Lung (tissue), 11 donors: ENCODE measurements at regions not wholly inside any gene's neighbourhood (a gene's known extent, or its start where the extent isn't known, plus 50 kb on each side); places are given as distances from the start of the nearest gene placed in this dataset.

ENCODE experiments used
- ATAC-seq: fragments of 200-7000 bp; cut with Tn5 transposase; one replicate; pipeline ENCODE4 v1.9.1; 2020; ENCODE audit warnings: moderate number of reproducible peaks; ENCODE audit not compliant: insufficient read depth, low FRiP score
- DNase-seq, 3 donors: peaks; one replicate each; pipeline ENCODE4 v3.0.0-alpha.2; 2013 to 2017
- H3K27ac ChIP-seq, 2 donors: one replicate each; pipeline ENCODE4 v1.5.1; 2013; ENCODE audit warnings: mild to moderate bottlenecking in 2 of 2, moderate library complexity in 2 of 2, control low read depth in 1 of 2, inconsistent platforms in 1 of 2, low read depth in 1 of 2, low read length in 1 of 2
- H3K27me3 ChIP-seq, 3 donors: one replicate each; pipeline ENCODE4 v1.5.1; 2013; ENCODE audit warnings: low read length in 2 of 3; ENCODE audit not compliant: control insufficient read depth in 3 of 3, insufficient read depth in 3 of 3
- H3K36me3 ChIP-seq, 4 donors: one replicate each; pipeline ENCODE4 v1.5.1; 2013; ENCODE audit warnings: low read length in 4 of 4, mild to moderate bottlenecking in 1 of 4, moderate library complexity in 1 of 4; ENCODE audit not compliant: control insufficient read depth in 4 of 4, insufficient read depth in 4 of 4
- H3K4me1 ChIP-seq, 5 donors: one replicate each; pipeline ENCODE4 v1.5.1; 2013; ENCODE audit warnings: low read length in 5 of 5, mild to moderate bottlenecking in 2 of 5, moderate library complexity in 1 of 5; ENCODE audit not compliant: control insufficient read depth in 5 of 5, insufficient read depth in 5 of 5
- H3K4me3 ChIP-seq: one replicate; pipeline ENCODE4 v1.5.1; 2013; ENCODE audit warnings: mild to moderate bottlenecking, control low read depth, moderate library complexity
- H3K9ac ChIP-seq, 2 donors: one replicate each; pipeline ENCODE4 v1.5.1; 2013; ENCODE audit warnings: low read length in 2 of 2, control low read depth in 1 of 2; ENCODE audit not compliant: insufficient read depth in 1 of 2
- H3K9me3 ChIP-seq, 4 donors: one replicate each; pipeline ENCODE4 v1.5.1; 2013; ENCODE audit warnings: low read length in 3 of 4, mild to moderate bottlenecking in 1 of 4, moderate library complexity in 1 of 4; ENCODE audit not compliant: control insufficient read depth in 4 of 4, insufficient read depth in 3 of 4
- CTCF ChIP-seq: IDR thresholded peaks from 2 replicates; pipeline ENCODE4 v1.5.1; 2012; ENCODE audit warnings: mild to moderate bottlenecking; ENCODE audit errors: control extremely low read depth, extremely low read depth
- WGBS, 2 donors: extraction: QIAGEN DNeasy Blood & Tissue Kit; methylation state at CpG; one replicate each; pipeline ENCODE4 v1.1.7; 2013; 5-methylcytosine and 5-hydroxymethylcytosine counted together
- donor health status: control.
- donor health status: control.
- donor health status: Bipolar disorder and iron deficiency.
- donor health status: healthy.
- donor health status: DM: yes; HTN: yes; CAD: no.

- ATAC-seq = no peak
- Histone ChIP-seq H3K36me3 (no peaks in the 10 kb centered on the region), H3K27me3 (peaks cover 0 to 2% (median 0%) of the 10 kb centered on the region in 3 donors), H3K9me3 (no peaks in the 10 kb centered on the region), H3K4me3 (no peak overlapping the region), H3K27ac (no peak overlapping the region), H3K4me1 (peaks cover 0 to 29% (median 9%) of the 10 kb centered on the region in 5 donors), H3K9ac (no peak overlapping the region)
- WGBS, 2 donors = 70 to 74% methylated on average over 1 of the region's 1 CpG
- no peak for DNase-seq
- TF ChIP-seq CTCF = no peak
Measured at GRCh38 chr5:135122797-135123196, 88.8 kb upstream of the PITX1 start.

GRCh38 chr5:135120951-135121350 lies 86.9 kb upstream of the PITX1 start:
- no peak overlapping the region for H3K4me3 ChIP-seq
- ATAC-seq (no peak), DNase-seq (no peak)
- 90 to 94% methylated on average over 8 of the region's 8 CpGs for WGBS, 2 donors
- H3K27ac ChIP-seq = no peak overlapping the region
- H3K36me3 ChIP-seq = no peaks in the 10 kb centered on the region
- H3K27me3 ChIP-seq = peaks cover 0 to 2% (median 0%) of the 10 kb centered on the region in 3 donors
- H3K9me3 ChIP-seq = no peaks in the 10 kb centered on the region
- no peak for TF ChIP-seq CTCF
- peaks cover 0 to 23% (median 12%) of the 10 kb centered on the region in 5 donors for H3K4me1 ChIP-seq
- no peak overlapping the region for H3K9ac ChIP-seq

- H3K9me3 ChIP-seq = no peaks in the 10 kb centered on the region
- H3K27me3 ChIP-seq = peaks cover 0 to 2% (median 0%) of the 10 kb centered on the region in 3 donors
- H3K4me3 ChIP-seq = no peak overlapping the region
- DNase-seq (no peak), ATAC-seq (no peak)
- H3K27ac ChIP-seq = no peak overlapping the region
- H3K4me1 ChIP-seq = peaks cover 0 to 36% (median 16%) of the 10 kb centered on the region in 5 donors
- no peaks in the 10 kb centered on the region for H3K36me3 ChIP-seq
- 80 to 85% methylated on average over 6 of the region's 6 CpGs for WGBS, 2 donors
- H3K9ac ChIP-seq = no peak overlapping the region
- no peak for TF ChIP-seq CTCF
Measured at GRCh38 chr5:135119481-135119880, 85.5 kb upstream of the PITX1 start.

GRCh38 chr5:135117590-135117989 lies 83.6 kb upstream of the PITX1 start:
- TF ChIP-seq CTCF = no peak
- peaks cover 0 to 40% (median 10%) of the 10 kb centered on the region in 5 donors for H3K4me1 ChIP-seq
- no peaks in the 10 kb centered on the region for H3K36me3 ChIP-seq
- H3K27ac ChIP-seq = no peak overlapping the region
- H3K9me3 ChIP-seq = no peaks in the 10 kb centered on the region
- no peak overlapping the region for H3K4me3 ChIP-seq
- no peak overlapping the region for H3K9ac ChIP-seq
- ATAC-seq (no peak), DNase-seq (no peak)
- no peaks in the 10 kb centered on the region for H3K27me3 ChIP-seq
- 88 to 90% methylated on average over 5 of the region's 5 CpGs for WGBS, 2 donors
